SK-N-SH (cell line): ENCODE measurements at regions not wholly inside any gene's neighbourhood (a gene's known extent, or its start where the extent isn't known, plus 50 kb on each side); places are given as distances from the start of the nearest gene placed in this dataset.

Experiments used
- EP300 ChIP-seq, 2 experiments: IDR thresholded peaks; 2 replicates each; pipeline versions ENCODE4 v1.4.0 to v1.6.1; 2012; ENCODE audit warnings: borderline replicate concordance in 1 of 2, low read depth in 1 of 2, low read length in 1 of 2
- EZH2phosphoT487 ChIP-seq: fragments of 200-600 bp; sonication (generic); IDR thresholded peaks from 2 replicates; pipeline ENCODE4 v1.6.1; 2017; ENCODE audit warnings: low read depth, mixed run types, mild to moderate bottlenecking, antibody characterized with exemption, moderate library complexity, borderline replicate concordance
- MXI1 ChIP-seq: IDR thresholded peaks from 2 replicates; pipeline ENCODE4 v1.6.1; 2012; ENCODE audit warnings: mild to moderate bottlenecking, low read depth, low read length, improper control_type of control experiment
- RAD21 ChIP-seq: IDR thresholded peaks from 2 replicates; pipeline ENCODE4 v1.6.1; 2012; ENCODE audit warnings: mild to moderate bottlenecking, low read length
- RCOR1 ChIP-seq: fragments of 150-350 bp; IDR thresholded peaks from 2 replicates; pipeline ENCODE4 v1.6.1; 2017; ENCODE audit warnings: antibody characterized with exemption, low read length
- RFX5 ChIP-seq: IDR thresholded peaks from 2 replicates; pipeline ENCODE4 v1.6.1; 2012; ENCODE audit warnings: mild to moderate bottlenecking, improper control_type of control experiment, low read length
- TF ChIP-seq, protein P1 (sequence below): IDR thresholded peaks from 2 replicates; pipeline ENCODE4 v1.6.1; 2012; ENCODE audit warnings: mild to moderate bottlenecking, low read depth, low read length, moderate library complexity
- TF ChIP-seq, protein P2 (sequence below): fragments of 200-600 bp; sonication (generic); IDR thresholded peaks from 2 replicates; pipeline ENCODE4 v1.6.1; 2017; ENCODE audit warnings: antibody characterized with exemption, mild to moderate bottlenecking, moderate library complexity
- TF ChIP-seq, protein P3 (sequence below): fragments of 150-350 bp; IDR thresholded peaks from 2 replicates; pipeline ENCODE4 v1.6.1; 2017; ENCODE audit warnings: antibody characterized with exemption, low read length, low read depth, borderline replicate concordance

DNA sequence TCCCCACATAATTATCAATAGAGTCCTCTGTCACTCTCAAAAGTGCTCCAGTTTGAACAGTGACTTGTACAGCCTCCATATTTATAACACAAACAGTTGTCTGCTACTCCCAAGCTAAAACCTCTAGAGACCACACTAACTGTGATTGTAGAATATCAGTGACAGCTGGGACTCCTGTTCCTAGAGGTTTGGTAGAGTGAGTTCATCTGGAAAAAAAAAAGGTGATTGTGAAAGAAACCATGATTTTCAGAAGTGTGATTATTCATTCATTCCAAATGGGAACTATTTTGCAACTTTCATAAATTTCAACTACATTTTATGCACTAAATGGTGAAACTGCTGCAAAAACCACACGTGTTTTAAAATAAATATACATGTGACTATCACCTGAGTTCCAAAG, 128.0 kb upstream of the PLXNC1 start:
- TF ChIP-seq EP300 (IDR thresholded peaks at IDR 0.05; ENCODE audit: borderline replicate concordance in 1 of 2, low read depth in 1 of 2, low read length in 1 of 2) (no peak), EZH2phosphoT487 (no peak), RAD21 (no peak), RCOR1 (no peak), MXI1 (no peak), RFX5 (no peak)
- TF ChIP-seq, protein P1, sequence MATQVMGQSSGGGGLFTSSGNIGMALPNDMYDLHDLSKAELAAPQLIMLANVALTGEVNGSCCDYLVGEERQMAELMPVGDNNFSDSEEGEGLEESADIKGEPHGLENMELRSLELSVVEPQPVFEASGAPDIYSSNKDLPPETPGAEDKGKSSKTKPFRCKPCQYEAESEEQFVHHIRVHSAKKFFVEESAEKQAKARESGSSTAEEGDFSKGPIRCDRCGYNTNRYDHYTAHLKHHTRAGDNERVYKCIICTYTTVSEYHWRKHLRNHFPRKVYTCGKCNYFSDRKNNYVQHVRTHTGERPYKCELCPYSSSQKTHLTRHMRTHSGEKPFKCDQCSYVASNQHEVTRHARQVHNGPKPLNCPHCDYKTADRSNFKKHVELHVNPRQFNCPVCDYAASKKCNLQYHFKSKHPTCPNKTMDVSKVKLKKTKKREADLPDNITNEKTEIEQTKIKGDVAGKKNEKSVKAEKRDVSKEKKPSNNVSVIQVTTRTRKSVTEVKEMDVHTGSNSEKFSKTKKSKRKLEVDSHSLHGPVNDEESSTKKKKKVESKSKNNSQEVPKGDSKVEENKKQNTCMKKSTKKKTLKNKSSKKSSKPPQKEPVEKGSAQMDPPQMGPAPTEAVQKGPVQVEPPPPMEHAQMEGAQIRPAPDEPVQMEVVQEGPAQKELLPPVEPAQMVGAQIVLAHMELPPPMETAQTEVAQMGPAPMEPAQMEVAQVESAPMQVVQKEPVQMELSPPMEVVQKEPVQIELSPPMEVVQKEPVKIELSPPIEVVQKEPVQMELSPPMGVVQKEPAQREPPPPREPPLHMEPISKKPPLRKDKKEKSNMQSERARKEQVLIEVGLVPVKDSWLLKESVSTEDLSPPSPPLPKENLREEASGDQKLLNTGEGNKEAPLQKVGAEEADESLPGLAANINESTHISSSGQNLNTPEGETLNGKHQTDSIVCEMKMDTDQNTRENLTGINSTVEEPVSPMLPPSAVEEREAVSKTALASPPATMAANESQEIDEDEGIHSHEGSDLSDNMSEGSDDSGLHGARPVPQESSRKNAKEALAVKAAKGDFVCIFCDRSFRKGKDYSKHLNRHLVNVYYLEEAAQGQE: no peak
- TF ChIP-seq, protein P2, sequence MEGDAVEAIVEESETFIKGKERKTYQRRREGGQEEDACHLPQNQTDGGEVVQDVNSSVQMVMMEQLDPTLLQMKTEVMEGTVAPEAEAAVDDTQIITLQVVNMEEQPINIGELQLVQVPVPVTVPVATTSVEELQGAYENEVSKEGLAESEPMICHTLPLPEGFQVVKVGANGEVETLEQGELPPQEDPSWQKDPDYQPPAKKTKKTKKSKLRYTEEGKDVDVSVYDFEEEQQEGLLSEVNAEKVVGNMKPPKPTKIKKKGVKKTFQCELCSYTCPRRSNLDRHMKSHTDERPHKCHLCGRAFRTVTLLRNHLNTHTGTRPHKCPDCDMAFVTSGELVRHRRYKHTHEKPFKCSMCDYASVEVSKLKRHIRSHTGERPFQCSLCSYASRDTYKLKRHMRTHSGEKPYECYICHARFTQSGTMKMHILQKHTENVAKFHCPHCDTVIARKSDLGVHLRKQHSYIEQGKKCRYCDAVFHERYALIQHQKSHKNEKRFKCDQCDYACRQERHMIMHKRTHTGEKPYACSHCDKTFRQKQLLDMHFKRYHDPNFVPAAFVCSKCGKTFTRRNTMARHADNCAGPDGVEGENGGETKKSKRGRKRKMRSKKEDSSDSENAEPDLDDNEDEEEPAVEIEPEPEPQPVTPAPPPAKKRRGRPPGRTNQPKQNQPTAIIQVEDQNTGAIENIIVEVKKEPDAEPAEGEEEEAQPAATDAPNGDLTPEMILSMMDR: no peak
- TF ChIP-seq, protein P3, sequence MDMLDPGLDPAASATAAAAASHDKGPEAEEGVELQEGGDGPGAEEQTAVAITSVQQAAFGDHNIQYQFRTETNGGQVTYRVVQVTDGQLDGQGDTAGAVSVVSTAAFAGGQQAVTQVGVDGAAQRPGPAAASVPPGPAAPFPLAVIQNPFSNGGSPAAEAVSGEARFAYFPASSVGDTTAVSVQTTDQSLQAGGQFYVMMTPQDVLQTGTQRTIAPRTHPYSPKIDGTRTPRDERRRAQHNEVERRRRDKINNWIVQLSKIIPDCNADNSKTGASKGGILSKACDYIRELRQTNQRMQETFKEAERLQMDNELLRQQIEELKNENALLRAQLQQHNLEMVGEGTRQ: no peak
